Breast epithelium (tissue), 4 donors: ENCODE measurements at regions not wholly inside any gene's neighbourhood (a gene's known extent, or its start where the extent isn't known, plus 50 kb on each side); places are given as distances from the start of the nearest gene placed in this dataset.

ENCODE experiments used
- DNase-seq, 2 donors: peaks; one replicate each; pipeline ENCODE4 v3.0.0-alpha.2; 2019; ENCODE audit warnings: low spot score in 2 of 2
- H3K27ac ChIP-seq, 2 donors: fragments of 200-600 bp; sonication (generic) in 1 of 2; one replicate each; pipeline ENCODE4 v1.5.1; 2016 to 2019; ENCODE audit warnings: mild to moderate bottlenecking in 1 of 2
- H3K27me3 ChIP-seq, 2 donors: fragments of 200-600 bp; sonication (generic) in 1 of 2; one replicate each; pipeline versions ENCODE4 v1.5.1 to v1.6.0; 2017 to 2019; ENCODE audit warnings: control low read depth in 1 of 2, mild to moderate bottlenecking in 1 of 2
- H3K36me3 ChIP-seq: fragments of 200-600 bp; one replicate; pipeline ENCODE4 v1.5.1; 2019
- H3K4me1 ChIP-seq, 2 donors: fragments of 200-600 bp; sonication (generic); one replicate each; pipeline ENCODE4 v1.5.1; 2016 to 2019; ENCODE audit warnings: control low read depth in 1 of 2
- H3K4me3 ChIP-seq, 3 donors: fragments of 200-600 bp; sonication (generic); 1 replicate in 2 of 3; 2 replicates in 1 of 3; pipeline ENCODE4 v1.5.1; 2016 to 2019; ENCODE audit warnings: mild to moderate bottlenecking in 3 of 3, moderate library complexity in 2 of 3
- H3K9me3 ChIP-seq, 2 donors: fragments of 200-600 bp; sonication (generic) in 1 of 2; one replicate each; pipeline ENCODE4 v1.5.1; 2016 to 2019; ENCODE audit warnings: control low read depth in 1 of 2
- CTCF ChIP-seq, 3 donors: fragments of 450-650 bp; IDR thresholded peaks; one replicate each; pipeline ENCODE4 v1.5.1; 2016 to 2017; ENCODE audit warnings: antibody characterized with exemption in 3 of 3, mild to moderate bottlenecking in 3 of 3, moderate library complexity in 3 of 3
- POLR2A ChIP-seq: fragments of 450-650 bp; IDR thresholded peaks from one replicate; pipeline ENCODE4 v1.6.1; 2016; ENCODE audit warnings: antibody characterized with exemption, mild to moderate bottlenecking, moderate library complexity
- POLR2AphosphoS5 ChIP-seq, 3 donors: sonication (generic); formaldehyde crosslinking; IDR thresholded peaks; one replicate each; pipeline ENCODE4 v1.6.1; 2017; ENCODE audit warnings: antibody characterized with exemption in 3 of 3
- intact Hi-C: fragments of 100-400 bp; cut with DNase I; formaldehyde crosslinking; loops from one replicate; pipeline ENCODE4 v1.15.1; 2023; ENCODE audit warnings: low total_unique reads

- DNase-seq, result no peak
- TF ChIP-seq POLR2A, result no peak
- no peak for TF ChIP-seq POLR2AphosphoS5 (IDR thresholded peaks at IDR 0.05)
- TF ChIP-seq CTCF (IDR thresholded peaks at IDR 0.05), result no peak
- no peak overlapping the region for H3K4me3 ChIP-seq
- no peaks in the 10 kb centered on the region for H3K4me1 ChIP-seq
- intact Hi-C loops, result no loop called here
- H3K27ac ChIP-seq, result no peak overlapping the region
- no peaks in the 10 kb centered on the region for H3K27me3 ChIP-seq
- H3K9me3 ChIP-seq, result no peaks in the 10 kb centered on the region
- no peaks in the 10 kb centered on the region for H3K36me3 ChIP-seq
These were observed 131.6 kb upstream of the FRMD6 start for GRCh38 chr14:51520087-51520486.

GRCh38 chr14:51521764-51522163 lies 129.9 kb upstream of the FRMD6 start:
- TF ChIP-seq POLR2AphosphoS5 (IDR thresholded peaks at IDR 0.05), result no peak
- no peak for TF ChIP-seq POLR2A
- TF ChIP-seq CTCF (IDR thresholded peaks at IDR 0.05), result no peak
- DNase-seq, result no peak
- intact Hi-C loops, result no loop called here

GRCh38 chr14:51523243-51523642 lies 128.5 kb upstream of the FRMD6 start:
- intact Hi-C loops, result no loop called here
- no peaks in the 10 kb centered on the region for H3K27me3 ChIP-seq

More at GRCh38 chr14:51521764-51522163, 129.9 kb upstream of the FRMD6 start:
- Histone ChIP-seq H3K36me3 (no peaks in the 10 kb centered on the region), H3K4me3 (no peak overlapping the region), H3K27me3 (no peaks in the 10 kb centered on the region), H3K4me1 (no peaks in the 10 kb centered on the region), H3K27ac (no peak overlapping the region), H3K9me3 (no peaks in the 10 kb centered on the region)

GRCh38 chr14:51525739-51526138 lies 126.0 kb upstream of the FRMD6 start:
- no peaks in the 10 kb centered on the region for H3K9me3 ChIP-seq
- intact Hi-C loops, result no loop called here
- no peak for DNase-seq
- no peaks in the 10 kb centered on the region for H3K36me3 ChIP-seq
- H3K4me1 ChIP-seq, result no peaks in the 10 kb centered on the region
- no peaks in the 10 kb centered on the region for H3K27me3 ChIP-seq
- H3K4me3 ChIP-seq, result no peak overlapping the region
- H3K27ac ChIP-seq, result no peak overlapping the region
- TF ChIP-seq CTCF (IDR thresholded peaks at IDR 0.05), result no peak
- no peak for TF ChIP-seq POLR2AphosphoS5 (IDR thresholded peaks at IDR 0.05)
- no peak for TF ChIP-seq POLR2A

More at GRCh38 chr14:51523243-51523642, 128.5 kb upstream of the FRMD6 start:
- Histone ChIP-seq H3K27ac (no peak overlapping the region), H3K4me3 (no peak overlapping the region), H3K4me1 (no peaks in the 10 kb centered on the region), H3K36me3 (no peaks in the 10 kb centered on the region), H3K9me3 (no peaks in the 10 kb centered on the region)
- TF ChIP-seq POLR2AphosphoS5 (IDR thresholded peaks at IDR 0.05), result no peak
- no peak for DNase-seq

GRCh38 chr14:51527073-51527472 lies 124.6 kb upstream of the FRMD6 start:
- Histone ChIP-seq H3K9me3 (no peaks in the 10 kb centered on the region), H3K27ac (no peak overlapping the region), H3K27me3 (no peaks in the 10 kb centered on the region), H3K4me3 (no peak overlapping the region), H3K4me1 (no peaks in the 10 kb centered on the region), H3K36me3 (no peaks in the 10 kb centered on the region)
- intact Hi-C loops, result no loop called here
- no peak for TF ChIP-seq POLR2AphosphoS5 (IDR thresholded peaks at IDR 0.05)
- TF ChIP-seq CTCF (IDR thresholded peaks at IDR 0.05), result no peak
- no peak for TF ChIP-seq POLR2A
- DNase-seq, result no peak

GRCh38 chr14:51529736-51530135 lies 122.0 kb upstream of the FRMD6 start:
- Histone ChIP-seq H3K4me3 (no peak overlapping the region), H3K27me3 (no peaks in the 10 kb centered on the region), H3K4me1 (peaks cover 0 to 4% of the 10 kb centered on the region in 2 donors), H3K27ac (no peak overlapping the region), H3K36me3 (no peaks in the 10 kb centered on the region), H3K9me3 (no peaks in the 10 kb centered on the region)
- no peak for TF ChIP-seq POLR2AphosphoS5 (IDR thresholded peaks at IDR 0.05)
- TF ChIP-seq CTCF (IDR thresholded peaks at IDR 0.05), result no peak
- no peak for TF ChIP-seq POLR2A
- no peak for DNase-seq
- intact Hi-C loops, result no loop called here
